GM18951 (cell line): ENCODE measurements at regions not wholly inside any gene's neighbourhood (a gene's known extent, or its start where the extent isn't known, plus 50 kb on each side); places are given as distances from the start of the nearest gene placed in this dataset.

Experiments
- POLR2A ChIP-seq: IDR thresholded peaks from 4 replicates; pipeline ENCODE4 v1.6.1; 2011; ENCODE audit warnings: mild to moderate bottlenecking; ENCODE audit not compliant: insufficient read length, insufficient read depth; ENCODE audit errors: extremely low read depth
- in situ Hi-C: fragments of 300-500 bp; cut with MboI; formaldehyde crosslinking; loops from one replicate; pipeline ENCODE4 v1.12.0; 2022; ENCODE audit warnings: low sequenced_read_pairs, mixed read lengths, inconsistent platforms; ENCODE audit not compliant: unreplicated experiment

GRCh38 chr13:58406545-58406944, 775.0 kb downstream of the PCDH17 start:
- TF ChIP-seq POLR2A: no peak

DNA sequence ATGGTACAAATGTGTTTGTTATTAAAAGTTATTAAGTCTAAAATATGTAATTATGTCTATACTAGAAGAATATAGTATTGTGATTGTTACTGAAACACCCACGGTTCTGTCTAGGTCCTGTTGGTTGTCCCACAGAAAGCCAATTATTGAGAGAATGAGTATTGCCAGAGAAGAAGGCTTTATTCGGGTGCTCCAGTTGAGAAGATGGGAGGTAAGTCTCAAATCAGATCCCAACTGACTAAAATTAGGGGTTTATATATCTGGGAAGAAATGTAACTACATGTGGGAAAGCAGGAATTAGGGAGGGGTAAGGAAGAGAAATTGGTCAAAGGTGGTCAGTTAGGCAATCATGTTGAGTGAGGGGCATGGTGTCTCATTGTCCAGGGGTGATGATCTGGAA, 798.4 kb downstream of the PCDH17 start:
- in situ Hi-C loops: no loop called here
- TF ChIP-seq POLR2A: no peak

More at GRCh38 chr13:58406545-58406944, 775.0 kb downstream of the PCDH17 start:
- in situ Hi-C loops: no loop called here

DNA sequence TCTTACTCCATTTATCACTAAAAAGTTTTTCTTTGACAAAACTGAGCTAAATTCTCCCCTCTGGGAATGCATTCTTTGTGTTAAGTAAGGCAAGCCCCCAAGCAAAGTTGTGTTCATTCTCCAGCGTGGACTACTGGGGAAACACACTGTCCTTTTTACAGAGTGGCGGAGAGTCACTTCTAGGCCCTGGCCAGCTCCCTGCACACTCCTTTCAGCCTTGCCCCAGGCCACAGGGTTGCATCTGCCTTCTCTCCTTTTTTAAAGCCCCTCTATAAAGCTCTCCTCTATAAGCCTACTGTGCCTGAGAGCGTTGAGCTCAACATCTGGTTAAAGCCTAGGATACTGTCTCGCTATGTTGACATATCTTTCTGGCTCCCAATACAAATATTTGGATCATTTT, 803.4 kb downstream of the PCDH17 start:
- no peak for TF ChIP-seq POLR2A
- in situ Hi-C loops: no loop called here

- in situ Hi-C loops: no loop called here
- no peak for TF ChIP-seq POLR2A
Measured at GRCh38 chr13:58437427-58437826, 805.9 kb downstream of the PCDH17 start.

GRCh38 chr13:58446979-58447378, 815.4 kb downstream of the PCDH17 start:
- in situ Hi-C loops: no loop called here
- no peak for TF ChIP-seq POLR2A

- TF ChIP-seq POLR2A: no peak
- in situ Hi-C loops: no loop called here
Measured at GRCh38 chr13:58452123-58452623, 820.6 kb downstream of the PCDH17 start.

DNA sequence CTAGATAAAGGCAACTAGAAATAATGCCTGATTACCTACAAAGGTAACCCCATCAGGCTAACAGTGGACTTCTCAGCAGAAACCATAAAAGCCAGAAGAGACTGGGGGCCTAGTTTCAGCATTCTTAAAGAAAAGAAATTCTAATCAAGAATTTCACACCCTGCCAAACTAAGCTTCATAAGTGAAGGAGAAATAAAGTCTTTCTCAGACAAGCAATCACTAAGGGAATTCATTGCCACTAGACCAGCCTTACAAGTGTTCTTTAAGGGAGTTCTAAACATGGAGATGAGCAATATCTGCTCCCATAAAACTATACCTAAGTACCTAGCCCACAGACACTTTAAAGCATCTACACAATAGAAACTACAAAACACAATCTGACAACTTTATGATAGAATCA, 823.5 kb downstream of the PCDH17 start:
- no peak for TF ChIP-seq POLR2A
- in situ Hi-C loops: no loop called here

DNA sequence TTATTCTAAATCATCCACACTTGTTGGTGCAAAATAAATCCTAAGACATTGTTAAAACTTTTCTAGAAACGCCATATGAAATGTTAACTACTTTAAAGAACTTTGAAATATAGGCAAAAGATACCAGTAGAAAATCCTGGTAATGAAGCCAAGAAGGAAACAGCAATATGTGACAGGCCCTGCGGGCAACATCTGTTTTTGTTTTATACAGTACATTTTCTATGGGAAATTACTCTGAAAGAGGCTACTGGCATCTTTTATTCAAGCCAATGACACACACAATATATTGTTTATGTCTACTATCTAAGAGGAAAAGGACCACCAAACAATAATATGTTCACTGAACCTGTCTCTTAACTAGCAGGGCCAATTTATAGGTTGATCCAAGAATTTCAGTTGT, 829.7 kb downstream of the PCDH17 start:
- in situ Hi-C loops: no loop called here
- TF ChIP-seq POLR2A: no peak

DNA sequence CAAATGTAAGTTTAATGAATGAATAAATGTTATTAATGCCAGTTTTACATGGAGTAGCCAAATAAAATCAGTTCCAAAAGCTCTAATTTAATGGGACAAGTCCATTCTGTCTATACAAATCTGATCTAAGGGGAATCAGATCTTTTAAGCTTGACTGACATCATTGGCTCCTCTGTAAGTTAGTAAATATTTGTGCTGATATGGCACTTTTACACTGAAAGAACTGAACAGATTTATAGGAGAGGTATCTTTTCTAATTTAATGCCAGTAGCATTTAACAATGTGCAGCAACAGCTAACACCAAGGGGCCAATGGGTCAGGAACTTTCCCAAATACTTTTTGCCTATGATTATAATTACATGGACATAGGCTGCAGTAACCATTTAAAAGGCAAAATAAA, 832.3 kb downstream of the PCDH17 start:
- in situ Hi-C loops: no loop called here
- no peak for TF ChIP-seq POLR2A

- in situ Hi-C loops: no loop called here
- TF ChIP-seq POLR2A: no peak
Measured at GRCh38 chr13:58467176-58467575, 835.6 kb downstream of the PCDH17 start.

- in situ Hi-C loops: no loop called here
- no peak for TF ChIP-seq POLR2A
Measured at GRCh38 chr13:58472483-58472882, 840.9 kb downstream of the PCDH17 start.

- in situ Hi-C loops: no loop called here
- no peak for TF ChIP-seq POLR2A
Measured at GRCh38 chr13:58474581-58474980, 843.0 kb downstream of the PCDH17 start.

- in situ Hi-C loops: no loop called here
- TF ChIP-seq POLR2A: no peak
Measured at GRCh38 chr13:58476206-58476918, 844.8 kb downstream of the PCDH17 start.

GRCh38 chr13:58478858-58479257, 847.3 kb downstream of the PCDH17 start:
- in situ Hi-C loops: no loop called here
- no peak for TF ChIP-seq POLR2A
